ENCODE measurements at regions not wholly inside any gene's neighbourhood (a gene's known extent, or its start where the extent isn't known, plus 50 kb on each side); places are given as distances from the start of the nearest gene placed in this dataset.

DNA sequence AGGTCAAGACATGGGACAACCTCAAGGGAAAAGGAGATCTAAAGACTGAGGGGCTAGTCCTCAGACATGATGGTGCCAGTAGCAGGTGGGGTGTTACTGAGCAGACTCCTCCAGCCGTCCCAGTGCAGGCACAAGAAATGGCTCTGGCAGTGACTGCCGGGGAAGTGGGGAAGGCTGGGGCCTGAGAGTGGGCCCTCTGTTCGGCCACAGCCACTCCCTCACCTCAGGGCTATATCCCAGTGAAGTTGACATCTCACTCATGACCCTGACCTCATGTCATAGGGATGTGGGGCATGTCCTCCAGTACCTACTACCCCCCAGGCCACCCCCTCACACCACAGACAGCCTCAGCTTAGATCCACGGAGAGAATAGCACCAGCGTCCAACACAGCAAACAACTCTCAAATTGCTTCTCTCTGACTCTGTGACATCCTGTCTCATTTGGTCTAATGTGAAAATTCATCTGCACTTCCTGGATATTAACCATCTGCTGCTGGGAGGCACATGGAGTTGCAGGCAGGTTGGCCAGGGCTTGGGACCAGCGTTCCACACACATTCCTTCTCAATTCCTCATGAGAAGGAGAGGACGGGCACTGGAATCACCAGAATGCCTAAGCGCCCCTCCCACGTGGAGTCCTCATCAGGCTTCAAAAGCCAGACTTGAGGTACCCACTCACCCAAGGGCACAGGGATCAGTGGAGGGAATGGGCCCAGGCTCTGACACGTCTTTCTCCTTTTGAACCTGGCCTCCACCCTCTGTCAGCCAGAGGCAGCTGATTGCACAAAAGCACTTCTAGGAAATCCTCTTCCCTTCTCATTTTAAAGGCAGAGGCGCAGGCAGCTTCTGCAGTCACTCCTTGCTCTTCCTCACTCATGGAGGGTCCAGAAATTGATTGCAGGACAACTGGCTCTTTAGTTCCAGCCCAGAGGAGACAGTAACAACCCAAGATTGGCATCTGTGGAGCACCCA lies 163.6 kb upstream of the CST7 start:
- no peak for DNase-seq
- in situ Hi-C loops (cut with HindIII; ENCODE audit: low pct_ligation_motif_present, low pct_unique_long_range_greater_than_20kb, low sequenced_read_pairs), result no loop called here

DNA sequence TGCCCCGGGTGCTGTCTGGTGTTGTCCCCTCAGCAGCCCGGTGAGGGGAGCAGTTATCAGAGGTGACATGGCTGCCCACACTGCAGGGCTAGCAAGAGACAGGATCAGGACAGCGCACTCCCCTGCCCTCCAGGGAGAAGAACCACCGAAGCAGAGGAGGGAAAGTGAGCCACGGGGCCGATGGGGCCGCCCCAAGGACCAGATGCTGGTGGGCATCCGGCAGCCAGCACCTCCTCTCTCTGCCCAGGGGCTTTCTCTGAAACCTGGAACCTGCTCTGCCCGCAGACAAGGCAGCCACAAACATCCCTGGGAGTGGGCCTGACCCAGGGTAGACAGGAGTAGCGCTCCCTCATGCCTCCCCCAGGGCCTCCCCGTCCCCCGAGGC lies 163.0 kb upstream of the CST7 start:
- DNase-seq, result no peak

DNA sequence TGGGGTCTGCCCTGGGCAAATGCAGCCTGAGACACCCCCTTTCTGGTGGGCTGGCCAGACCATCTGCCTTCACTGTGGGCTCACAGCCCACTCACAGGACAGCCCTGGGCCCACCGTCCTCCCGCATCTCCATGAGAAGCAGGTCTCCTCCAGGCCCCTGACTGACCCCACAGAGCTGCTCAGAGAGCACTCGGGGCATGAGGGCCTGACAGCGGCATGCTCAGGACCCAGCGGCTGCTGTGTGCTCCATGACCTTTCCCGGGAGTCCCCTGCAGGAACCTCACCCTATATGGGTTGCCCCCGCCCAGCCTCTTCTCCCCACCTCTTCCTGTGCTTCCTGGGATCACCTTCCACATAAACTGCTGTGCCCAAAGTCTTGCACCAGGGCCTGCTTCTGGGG lies 162.4 kb upstream of the CST7 start:
- DNase-seq, result no peak
- in situ Hi-C loops (cut with HindIII; ENCODE audit: low pct_ligation_motif_present, low pct_unique_long_range_greater_than_20kb, low sequenced_read_pairs), result no loop called here

More for the DNA sequence above, 163.0 kb upstream of the CST7 start:
- in situ Hi-C loops (cut with HindIII; ENCODE audit: low pct_ligation_motif_present, low pct_unique_long_range_greater_than_20kb, low sequenced_read_pairs), result no loop called here

DNA sequence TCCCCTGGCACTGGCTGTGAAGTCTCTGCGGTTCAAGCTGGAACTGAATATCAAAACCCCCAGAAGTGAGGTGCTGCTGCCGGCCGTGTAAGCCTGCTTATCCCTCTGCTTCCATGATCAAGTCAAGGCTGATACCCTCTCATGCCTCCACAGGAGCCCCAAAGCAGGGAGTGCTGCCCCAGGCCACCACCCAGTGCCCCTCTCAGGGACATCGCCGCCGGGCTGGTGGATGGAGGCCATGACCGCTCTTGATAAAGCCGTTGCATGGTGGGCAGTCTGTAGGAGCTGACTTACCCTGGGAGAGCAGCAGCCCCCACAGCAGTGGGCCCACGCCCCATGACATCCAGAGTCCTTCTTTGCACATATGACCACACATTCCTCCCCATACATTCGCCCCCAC lies 162.0 kb upstream of the CST7 start:
- DNase-seq, result no peak
- in situ Hi-C loops (cut with HindIII; ENCODE audit: low pct_ligation_motif_present, low pct_unique_long_range_greater_than_20kb, low sequenced_read_pairs), result no loop called here

DNA sequence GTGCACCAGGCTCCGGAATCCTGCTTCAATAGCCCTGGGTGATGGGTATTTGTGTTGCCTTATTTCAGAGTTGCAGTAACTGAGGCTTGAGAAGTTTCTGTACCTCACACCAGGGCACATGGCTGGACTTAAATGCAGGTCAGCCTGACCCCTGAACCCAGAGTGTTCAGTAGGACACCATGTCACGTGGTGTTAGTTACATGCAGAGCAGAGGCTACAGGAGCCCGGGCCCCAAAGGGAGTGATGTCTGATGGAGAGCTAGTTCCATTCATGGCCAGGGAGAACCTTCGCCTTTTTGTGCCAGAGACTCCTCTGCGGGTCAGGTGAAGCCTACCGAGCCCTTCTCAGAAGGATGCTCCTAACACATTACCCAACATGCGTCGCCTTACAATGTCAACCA lies 161.4 kb upstream of the CST7 start:
- in situ Hi-C loops (cut with HindIII; ENCODE audit: low pct_ligation_motif_present, low pct_unique_long_range_greater_than_20kb, low sequenced_read_pairs), result no loop called here
- no peak for DNase-seq

DNA sequence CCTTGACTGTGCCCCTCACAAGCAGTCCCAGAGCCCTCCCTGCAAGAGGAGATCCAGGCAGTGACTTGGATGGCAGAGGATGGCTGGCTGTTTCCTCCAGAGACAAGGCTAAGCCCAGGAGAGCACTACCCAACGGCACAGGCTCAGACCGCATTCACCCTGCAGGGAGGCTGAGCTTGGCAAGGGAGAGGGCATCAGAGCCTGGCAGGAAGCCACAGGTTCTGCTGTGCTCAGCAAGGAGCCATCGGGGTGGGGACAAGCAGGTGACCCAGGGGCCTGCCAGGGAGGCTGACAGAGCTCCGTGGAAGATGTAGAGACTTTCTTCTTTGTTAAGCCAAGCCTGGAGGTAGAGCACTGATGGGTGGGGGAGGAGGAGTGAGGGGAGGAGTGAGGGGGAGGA lies 159.2 kb upstream of the CST7 start:
- in situ Hi-C loops (cut with HindIII; ENCODE audit: low pct_ligation_motif_present, low pct_unique_long_range_greater_than_20kb, low sequenced_read_pairs), result no loop called here
- DNase-seq, result no peak

DNA sequence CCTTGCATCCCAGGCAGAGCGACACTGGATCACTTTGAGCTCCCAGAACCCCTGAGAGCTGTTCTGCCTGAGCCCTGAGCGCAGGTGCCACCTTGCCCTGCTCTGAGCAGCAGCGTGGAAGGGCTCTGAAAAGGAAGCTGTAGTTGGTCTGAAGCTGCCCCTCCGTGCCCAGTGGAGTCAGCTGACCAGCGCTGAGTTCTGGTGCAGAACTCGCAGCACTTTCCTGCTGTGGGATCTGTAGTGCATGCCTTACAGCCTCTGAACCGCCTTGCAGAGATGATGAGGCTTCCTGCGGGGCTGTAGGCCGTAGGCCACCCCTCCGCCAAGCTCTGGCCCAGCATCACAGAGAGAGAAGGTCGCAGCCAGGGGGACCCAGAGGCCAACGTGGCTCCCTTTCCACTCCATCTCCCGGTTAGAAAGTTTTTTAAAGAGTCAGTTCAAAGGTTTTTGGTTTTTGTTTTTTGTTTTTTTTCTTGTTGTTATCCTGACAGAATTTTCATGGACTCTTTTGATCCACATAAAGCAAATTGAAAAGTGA lies 158.3 kb upstream of the CST7 start:
- in situ Hi-C loops (cut with HindIII; ENCODE audit: low pct_ligation_motif_present, low pct_unique_long_range_greater_than_20kb, low sequenced_read_pairs), result no loop called here
- no peak for DNase-seq

DNA sequence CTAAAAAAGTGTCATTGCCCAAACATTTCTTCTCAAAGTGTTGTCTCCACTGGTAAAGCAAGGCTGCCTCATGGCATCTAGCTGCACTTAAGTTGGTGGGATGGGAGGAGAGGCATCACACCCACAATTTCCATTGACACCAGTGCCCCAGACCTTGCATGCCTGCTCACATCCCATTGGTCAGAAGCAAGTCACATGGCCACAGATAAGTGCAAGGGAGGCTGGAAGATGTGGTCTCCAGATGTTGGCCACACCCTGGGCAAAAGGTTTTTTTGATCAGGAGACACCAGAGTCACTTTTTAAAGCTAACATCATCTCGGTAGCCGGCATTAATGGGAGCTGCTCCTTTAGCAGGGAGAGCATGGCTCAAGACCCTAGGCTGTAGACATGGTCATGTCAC lies 157.1 kb upstream of the CST7 start:
- in situ Hi-C loops (cut with HindIII; ENCODE audit: low pct_ligation_motif_present, low pct_unique_long_range_greater_than_20kb, low sequenced_read_pairs), result no loop called here
- no peak for DNase-seq

DNA sequence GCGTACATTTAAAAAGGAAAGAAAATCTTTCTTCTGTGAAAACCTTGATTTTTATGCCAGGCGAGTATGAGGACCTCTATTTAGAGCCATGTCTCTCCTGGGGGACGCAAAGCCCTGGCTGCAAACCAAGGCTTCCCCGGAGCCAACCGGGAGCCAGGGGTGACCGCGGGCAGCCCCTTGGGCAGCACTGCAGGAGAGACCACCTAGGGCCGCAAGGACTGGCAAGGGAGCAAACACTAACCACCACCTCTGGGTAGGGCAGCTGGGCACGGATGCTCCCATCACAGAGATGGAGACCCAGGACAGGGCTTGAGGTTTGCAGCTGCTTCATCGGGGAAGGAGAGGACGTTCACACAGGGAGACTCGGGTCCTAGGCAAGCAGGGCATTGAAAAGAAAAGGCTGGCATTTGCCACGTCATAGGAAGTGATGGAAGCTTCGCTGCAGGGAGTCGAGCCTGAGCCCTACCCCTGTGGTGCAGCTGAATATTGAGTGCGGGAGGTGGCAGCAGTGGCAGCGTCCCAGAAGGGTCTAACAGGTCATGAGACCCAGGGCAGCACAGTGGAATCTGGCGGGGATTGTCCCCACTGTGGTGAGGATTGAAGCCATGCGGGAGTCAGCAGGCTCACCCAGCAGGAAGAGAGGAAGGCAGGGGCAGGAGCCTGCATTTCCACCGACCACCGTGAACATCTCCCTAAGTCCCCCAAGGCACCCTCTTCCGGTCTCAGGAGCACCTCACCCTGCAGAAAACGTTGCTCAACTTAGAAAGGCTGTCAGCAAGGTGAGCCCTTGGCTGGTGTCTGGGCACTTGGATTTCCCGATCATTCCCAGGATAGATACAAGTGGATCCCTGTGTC lies 156.2 kb upstream of the CST7 start:
- no peak for DNase-seq
- in situ Hi-C loops (cut with HindIII; ENCODE audit: low pct_ligation_motif_present, low pct_unique_long_range_greater_than_20kb, low sequenced_read_pairs), result no loop called here

DNA sequence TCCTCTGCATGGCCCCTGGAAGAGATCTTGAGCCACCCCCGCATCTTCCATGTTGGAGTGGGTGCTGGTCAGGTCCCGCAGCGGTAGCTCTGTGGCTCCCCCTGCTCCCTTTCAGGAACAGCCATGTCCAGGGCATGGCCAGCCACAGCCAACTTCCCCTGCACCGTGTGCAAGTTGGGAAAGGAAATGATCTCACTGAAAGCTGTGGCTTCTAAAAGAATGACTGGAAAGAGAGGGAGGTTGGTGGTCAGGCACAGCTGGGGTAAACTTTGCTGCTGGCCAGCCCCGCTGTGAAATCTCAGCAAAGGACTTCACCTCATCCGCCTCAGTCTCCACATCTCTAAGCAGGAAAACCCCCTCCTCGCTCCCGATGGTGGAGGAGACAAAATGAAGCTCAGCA lies 153.6 kb upstream of the CST7 start:
- in situ Hi-C loops (cut with HindIII; ENCODE audit: low pct_ligation_motif_present, low pct_unique_long_range_greater_than_20kb, low sequenced_read_pairs), result no loop called here
- no peak for DNase-seq

DNA sequence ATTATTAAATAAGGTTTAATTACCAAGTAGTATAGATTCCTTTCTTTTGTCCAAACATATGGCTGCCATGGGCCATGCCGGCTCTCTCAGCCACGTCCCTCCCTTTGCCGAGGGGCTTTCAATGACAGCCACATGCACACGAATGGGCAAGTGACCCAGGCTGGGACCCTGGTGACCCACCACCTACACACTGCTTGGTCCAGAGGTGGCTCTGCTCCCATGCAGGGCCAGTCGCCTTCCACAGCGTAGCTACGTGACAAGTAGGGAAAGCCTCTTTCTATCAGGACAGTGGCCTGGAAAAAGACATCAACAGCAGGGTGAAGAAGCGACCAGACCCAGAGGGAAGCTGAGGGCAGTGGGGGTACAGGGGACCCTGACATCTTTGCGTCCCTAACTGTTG lies 152.8 kb upstream of the CST7 start:
- no peak for DNase-seq
- in situ Hi-C loops (cut with HindIII; ENCODE audit: low pct_ligation_motif_present, low pct_unique_long_range_greater_than_20kb, low sequenced_read_pairs), result no loop called here

DNA sequence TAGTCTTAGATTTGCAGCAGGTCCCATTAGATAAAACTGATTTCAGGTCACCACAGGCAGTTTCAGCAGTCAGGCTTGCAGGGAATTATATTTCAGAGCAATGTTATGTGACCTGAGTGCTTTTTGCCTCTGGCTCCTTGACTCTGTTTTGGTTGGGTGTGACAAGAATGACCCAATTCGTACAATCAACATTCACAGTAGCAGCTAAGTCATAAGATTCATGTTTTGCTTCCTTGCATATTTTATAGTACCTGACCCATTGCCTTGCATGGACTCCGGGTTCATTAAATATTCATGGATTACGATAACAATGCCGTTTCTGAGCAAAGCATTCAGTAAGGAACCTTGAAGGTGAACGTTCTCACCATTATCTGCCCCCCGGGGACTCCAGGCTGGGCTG lies 152.0 kb upstream of the CST7 start:
- no peak for DNase-seq

DNA sequence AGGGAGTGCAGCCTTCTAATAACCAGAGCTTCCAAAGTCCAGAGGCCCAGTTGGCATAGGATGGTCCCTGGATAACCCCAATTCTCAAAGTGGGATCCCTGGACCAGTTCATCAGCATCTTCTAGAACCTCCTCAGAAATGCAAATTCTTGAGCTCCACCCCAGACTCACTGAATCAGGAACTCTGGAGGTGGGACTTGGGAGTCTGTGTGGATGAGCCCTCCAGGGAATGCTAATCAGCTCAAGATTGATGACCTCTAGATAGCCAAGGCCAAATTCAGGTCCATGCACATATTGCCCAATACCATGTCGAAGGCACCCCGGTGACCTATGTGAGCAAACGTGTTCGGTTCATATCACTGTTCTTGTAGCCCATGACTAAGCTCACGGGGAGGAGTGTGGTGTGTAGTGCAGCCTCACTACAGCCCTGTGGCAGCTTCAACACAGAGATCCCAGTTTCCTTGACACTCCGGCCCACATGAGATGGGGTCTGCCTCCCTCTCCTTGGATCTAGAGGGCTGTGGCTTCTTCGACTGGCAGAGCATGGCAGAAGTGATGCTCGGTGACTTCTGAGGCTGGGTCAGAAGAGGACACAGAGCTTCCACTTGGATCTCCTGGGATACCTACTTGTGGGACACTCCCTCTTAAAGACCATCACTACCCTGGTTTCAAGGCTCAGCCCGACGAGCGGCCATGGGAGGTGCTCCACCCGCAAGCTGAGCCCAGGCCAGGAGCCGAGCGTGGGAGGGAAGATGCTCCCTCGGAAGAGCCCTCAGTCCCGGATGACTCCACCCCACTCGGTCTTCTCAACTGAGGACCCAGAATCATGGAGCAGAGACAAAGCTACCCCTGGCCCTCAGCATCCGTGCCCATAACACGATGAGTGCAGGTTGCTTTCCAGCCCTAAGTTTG lies 151.1 kb upstream of the CST7 start:
- in situ Hi-C loops (cut with HindIII; ENCODE audit: low pct_ligation_motif_present, low pct_unique_long_range_greater_than_20kb, low sequenced_read_pairs), result no loop called here
- DNase-seq, result no peak

More for the DNA sequence above, 152.0 kb upstream of the CST7 start:
- in situ Hi-C loops (cut with HindIII; ENCODE audit: low pct_ligation_motif_present, low pct_unique_long_range_greater_than_20kb, low sequenced_read_pairs), result no loop called here

DNA sequence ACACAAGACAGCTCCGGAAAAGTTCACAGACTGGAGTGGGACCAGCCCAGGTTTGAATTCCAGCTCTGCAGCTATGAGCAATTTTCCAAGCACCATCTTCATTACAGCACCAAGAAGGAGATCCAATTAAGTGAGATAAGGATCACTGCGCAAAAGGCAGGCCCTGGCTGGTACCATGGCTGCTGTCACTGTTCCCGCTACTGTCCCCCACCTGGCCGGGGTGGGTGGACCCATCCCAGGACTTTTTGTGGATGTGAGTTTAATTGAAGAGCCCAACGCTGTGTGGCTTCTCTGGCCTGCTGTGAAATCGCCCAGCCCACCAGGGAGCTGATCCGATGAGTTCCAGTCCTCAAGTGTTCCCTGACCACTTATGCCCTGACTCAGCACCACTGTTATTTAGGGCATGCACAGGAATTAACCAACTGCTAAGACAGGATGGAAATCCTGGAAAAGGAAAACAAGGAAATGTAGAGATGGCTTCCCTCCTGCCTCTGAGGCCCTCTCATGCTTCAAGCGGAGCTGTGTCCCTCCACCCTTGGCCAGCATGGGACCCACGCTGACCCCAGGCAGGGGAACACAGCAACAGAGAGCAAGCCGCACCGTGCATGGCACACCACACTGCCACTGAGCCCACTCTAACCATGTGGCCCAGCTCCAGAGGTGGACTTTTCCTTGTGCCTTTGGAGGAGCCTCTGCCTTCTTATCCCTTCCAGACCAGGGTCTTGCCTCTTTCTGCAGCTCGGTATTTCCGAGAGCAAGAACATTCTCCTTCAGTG lies 150.0 kb upstream of the CST7 start:
- in situ Hi-C loops (cut with HindIII; ENCODE audit: low pct_ligation_motif_present, low pct_unique_long_range_greater_than_20kb, low sequenced_read_pairs), result no loop called here
- DNase-seq, result no peak

DNA sequence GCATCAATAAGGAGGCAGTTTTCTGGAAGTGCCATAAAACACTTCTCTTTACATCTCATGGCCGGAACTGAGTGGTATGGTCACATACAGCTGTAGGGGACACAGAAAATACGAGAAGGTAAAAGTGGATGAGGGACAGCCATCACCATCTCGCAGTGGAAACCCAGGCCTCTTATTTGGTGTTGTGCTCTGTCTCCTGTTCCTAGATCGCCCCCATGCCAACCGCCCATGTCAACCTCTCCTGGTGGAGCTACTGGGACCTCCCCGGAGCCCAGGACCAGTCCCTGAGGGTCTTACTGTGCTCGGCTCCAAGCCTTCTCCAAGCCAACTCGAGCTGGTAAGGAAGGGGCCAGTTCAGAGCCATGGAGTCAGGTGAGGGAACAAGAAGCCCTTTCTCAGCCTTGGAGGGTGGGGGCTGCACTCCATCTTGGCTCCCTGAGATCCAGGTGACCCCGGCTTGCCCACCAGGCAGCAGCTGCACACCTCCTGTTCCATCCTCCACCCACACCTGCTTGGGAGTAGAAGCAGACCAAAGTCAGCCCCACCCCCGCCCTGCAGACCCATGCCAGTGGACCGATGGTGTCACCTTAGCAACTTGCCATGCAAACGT lies 149.0 kb upstream of the CST7 start:
- in situ Hi-C loops (cut with HindIII; ENCODE audit: low pct_ligation_motif_present, low pct_unique_long_range_greater_than_20kb, low sequenced_read_pairs), result no loop called here
- no peak for DNase-seq

DNA sequence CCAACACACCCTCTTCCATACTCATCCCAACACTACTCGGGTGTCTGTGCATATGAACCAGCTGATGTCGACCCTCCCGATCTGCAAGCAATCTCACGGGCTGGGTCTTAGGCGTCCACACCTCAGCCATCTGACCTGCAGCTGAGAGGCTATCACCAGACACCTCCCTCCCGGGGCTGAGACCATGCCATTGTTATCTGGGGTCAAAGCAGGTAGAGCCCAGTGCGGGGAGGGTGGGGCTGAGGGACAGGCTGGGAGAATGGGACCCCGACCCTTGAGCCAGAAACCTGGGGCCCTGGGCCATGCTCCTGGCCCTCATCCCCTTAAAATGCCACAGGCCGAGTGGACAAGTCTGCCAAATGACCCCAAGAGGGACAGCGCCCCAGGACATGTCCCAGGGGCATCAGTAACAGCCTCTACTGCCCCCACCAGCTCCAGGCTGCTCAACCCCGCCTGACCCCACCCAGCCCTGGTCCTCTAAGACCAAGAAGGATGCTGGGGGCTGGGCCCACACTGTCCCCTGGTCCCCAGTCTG lies 146.7 kb upstream of the CST7 start:
- in situ Hi-C loops (cut with HindIII; ENCODE audit: low pct_ligation_motif_present, low pct_unique_long_range_greater_than_20kb, low sequenced_read_pairs), result no loop called here
- DNase-seq, result no peak

All from ACHN (cell line).